Activated T-cell treated with anti-CD3 and anti-CD28 coated beads for 1 hour (primary cell): ENCODE measurements at regions not wholly inside any gene's neighbourhood (a gene's known extent, or its start where the extent isn't known, plus 50 kb on each side); places are given as distances from the start of the nearest gene placed in this dataset.

ENCODE experiments used
- DNase-seq: peaks from one replicate; pipeline ENCODE4 v3.0.0-alpha.2; 2020; ENCODE audit warnings: low read depth

- DNase-seq: no peak
These were observed 337.3 kb upstream of the TBC1D5 start for GRCh38 chr3:18079739-18080138.

GRCh38 chr3:18079062-18079461 lies 336.6 kb upstream of the TBC1D5 start:
- DNase-seq: no peak

GRCh38 chr3:18077128-18077840 lies 334.9 kb upstream of the TBC1D5 start:
- no peak for DNase-seq

- no peak for DNase-seq
These were observed 333.9 kb upstream of the TBC1D5 start for GRCh38 chr3:18076301-18076700.

- DNase-seq: no peak
These were observed 333.4 kb upstream of the TBC1D5 start for GRCh38 chr3:18075799-18076198.

- no peak for DNase-seq
These were observed 329.4 kb upstream of the TBC1D5 start for GRCh38 chr3:18071833-18072232.

- no peak for DNase-seq
These were observed 328.5 kb upstream of the TBC1D5 start for GRCh38 chr3:18070944-18071343.

GRCh38 chr3:18070231-18070630 lies 327.8 kb upstream of the TBC1D5 start:
- DNase-seq: no peak

GRCh38 chr3:18069568-18069967 lies 327.1 kb upstream of the TBC1D5 start:
- DNase-seq: no peak

GRCh38 chr3:18066899-18067582 lies 324.6 kb upstream of the TBC1D5 start:
- no peak for DNase-seq

- DNase-seq: no peak
These were observed 322.2 kb upstream of the TBC1D5 start for GRCh38 chr3:18064586-18064985.

GRCh38 chr3:18062657-18063025 lies 320.2 kb upstream of the TBC1D5 start:
- no peak for DNase-seq

GRCh38 chr3:18061737-18062656 lies 319.6 kb upstream of the TBC1D5 start:
- no peak for DNase-seq

- no peak for DNase-seq
These were observed 316.2 kb upstream of the TBC1D5 start for GRCh38 chr3:18058666-18059065.

GRCh38 chr3:18057471-18058091 lies 315.1 kb upstream of the TBC1D5 start:
- DNase-seq: no peak

- no peak for DNase-seq
These were observed 312.2 kb upstream of the TBC1D5 start for GRCh38 chr3:18054625-18055024.

- no peak for DNase-seq
These were observed 308.9 kb upstream of the TBC1D5 start for GRCh38 chr3:18051306-18051705.

GRCh38 chr3:18049096-18049495 lies 306.7 kb upstream of the TBC1D5 start:
- no peak for DNase-seq

- no peak for DNase-seq
These were observed 304.6 kb upstream of the TBC1D5 start for GRCh38 chr3:18047052-18047451.

GRCh38 chr3:18046131-18046915 lies 303.9 kb upstream of the TBC1D5 start:
- DNase-seq: no peak
